ENCODE measurements at regions not wholly inside any gene's neighbourhood (a gene's known extent, or its start where the extent isn't known, plus 50 kb on each side); places are given as distances from the start of the nearest gene placed in this dataset.

- TF ChIP-seq REST (IDR thresholded peaks at IDR 0.05; ENCODE audit: insufficient read depth in 1 of 2, low read depth in 2 of 2, low read length in 2 of 2) (no peak), POLR2AphosphoS5 (IDR thresholded peaks at IDR 0.05; ENCODE audit: low read depth, low read length) (no peak), TAF1 (IDR thresholded peaks at IDR 0.05; ENCODE audit: borderline replicate concordance, insufficient read depth, low read length) (no peak), SIN3A (IDR thresholded peaks at IDR 0.05; ENCODE audit: borderline replicate concordance, insufficient read depth, low read length) (no peak), FOXP2 (optimal IDR thresholded peaks at IDR 0.05; ENCODE audit: borderline replicate concordance, extremely low read depth, extremely low read length, insufficient read depth) (no peak)
Observed at GRCh38 chr15:97037080-97037479, 706.6 kb downstream of the NR2F2 start.

Data from PFSK-1 (cell line).